ENCODE measurements at regions not wholly inside any gene's neighbourhood (a gene's known extent, or its start where the extent isn't known, plus 50 kb on each side); places are given as distances from the start of the nearest gene placed in this dataset.

GRCh38 chr7:136523571-136523970 is 344.9 kb upstream of the CHRM2 start:
- TF ChIP-seq ZFX (IDR thresholded peaks at IDR 0.05) (no peak), CTCF (conservative IDR thresholded peaks at IDR 0.05) (no peak)
- H3K27ac ChIP-seq: no peak overlapping the region

DNA sequence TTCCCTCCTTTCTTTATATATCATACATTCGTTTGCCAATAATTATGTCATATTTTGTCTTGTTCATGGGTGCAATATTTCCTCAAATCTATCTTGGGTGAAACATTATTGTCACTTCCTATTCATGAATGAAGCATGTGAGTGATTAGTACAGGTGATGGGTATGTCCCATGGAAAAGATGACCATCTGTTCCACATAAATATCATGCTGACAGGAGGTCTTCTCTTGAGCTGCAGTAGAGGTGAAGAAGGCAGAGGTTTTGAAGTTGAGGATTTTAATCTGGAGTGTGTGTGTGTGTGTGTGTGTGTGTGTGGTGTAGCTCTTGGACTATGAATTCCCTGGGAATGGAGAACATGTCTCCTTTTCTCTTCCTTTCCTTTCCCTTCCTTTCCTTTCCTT is 350.5 kb upstream of the CHRM2 start:
- TF ChIP-seq CTCF (conservative IDR thresholded peaks at IDR 0.05) (no peak), ZFX (IDR thresholded peaks at IDR 0.05) (no peak)
- no peak overlapping the region for H3K27ac ChIP-seq

DNA sequence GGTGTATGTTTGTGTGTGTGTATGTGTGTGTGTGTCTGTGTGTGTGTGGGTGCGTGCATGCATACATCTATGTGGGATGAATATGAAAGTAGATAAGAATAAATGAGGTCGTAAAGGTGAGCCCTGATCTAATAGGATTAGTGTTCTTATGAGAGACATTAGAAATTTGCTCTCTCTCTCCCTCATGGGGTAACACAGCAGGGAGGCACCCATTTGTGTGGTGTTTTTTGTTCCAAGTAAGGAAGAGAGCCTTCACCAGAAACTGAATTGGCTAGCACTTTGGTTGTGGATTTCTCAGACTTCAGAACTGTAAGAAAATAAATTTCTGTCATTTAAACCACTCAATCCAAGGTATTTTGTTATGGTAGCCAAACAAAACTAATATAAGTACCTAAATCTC is 353.7 kb upstream of the CHRM2 start:
- TF ChIP-seq ZFX (IDR thresholded peaks at IDR 0.05) (no peak), CTCF (conservative IDR thresholded peaks at IDR 0.05) (no peak)
- no peak overlapping the region for H3K27ac ChIP-seq

GRCh38 chr7:136513744-136514143 is 354.7 kb upstream of the CHRM2 start:
- no peak overlapping the region for H3K27ac ChIP-seq
- TF ChIP-seq ZFX (IDR thresholded peaks at IDR 0.05): no peak
- TF ChIP-seq CTCF (conservative IDR thresholded peaks at IDR 0.05): no peak

- TF ChIP-seq CTCF (conservative IDR thresholded peaks at IDR 0.05) (no peak), ZFX (IDR thresholded peaks at IDR 0.05) (no peak)
Measured at GRCh38 chr7:136509466-136509865, 359.0 kb upstream of the CHRM2 start.

GRCh38 chr7:136502162-136502561 is 366.3 kb upstream of the CHRM2 start:
- TF ChIP-seq ZFX (IDR thresholded peaks at IDR 0.05): no peak
- TF ChIP-seq CTCF (conservative IDR thresholded peaks at IDR 0.05): no peak
- H3K27ac ChIP-seq: no peak overlapping the region

More at GRCh38 chr7:136509466-136509865, 359.0 kb upstream of the CHRM2 start:
- no peak overlapping the region for H3K27ac ChIP-seq

DNA sequence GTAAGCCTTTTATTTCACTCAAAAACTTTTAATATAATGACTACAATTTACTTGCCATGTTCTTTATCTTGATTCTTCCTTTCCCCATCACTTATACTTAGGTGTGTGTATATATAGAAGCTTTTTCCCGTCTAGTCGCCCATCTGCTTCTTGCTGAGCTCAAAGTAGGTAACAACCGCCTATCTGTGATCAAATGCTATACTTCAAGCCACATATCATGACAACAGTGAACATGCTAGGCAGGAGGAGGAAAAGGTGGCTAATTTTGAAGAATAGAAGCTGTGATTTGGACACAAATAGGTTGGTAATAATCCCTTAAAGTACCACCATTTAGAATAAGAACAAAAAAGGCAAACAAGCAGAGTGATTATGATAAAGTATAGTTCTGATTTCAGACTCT is 367.3 kb upstream of the CHRM2 start:
- TF ChIP-seq CTCF (conservative IDR thresholded peaks at IDR 0.05) (no peak), ZFX (IDR thresholded peaks at IDR 0.05) (no peak)
- no peak overlapping the region for H3K27ac ChIP-seq

Measured in C4-2B (cell line).